ENCODE measurements at regions not wholly inside any gene's neighbourhood (a gene's known extent, or its start where the extent isn't known, plus 50 kb on each side); places are given as distances from the start of the nearest gene placed in this dataset.

- TF ChIP-seq CTCF (IDR thresholded peaks at IDR 0.05; ENCODE audit: poor library complexity) (no peak), EZH2phosphoT487 (IDR thresholded peaks at IDR 0.05; ENCODE audit: low read depth, severe bottlenecking, unreplicated experiment) (no peak), EZH2 (IDR thresholded peaks at IDR 0.05; ENCODE audit: borderline replicate concordance) (no peak)
Measured at GRCh38 chr17:70588003-70588402, 418.7 kb downstream of the KCNJ2 start.

Measured in hepatocyte (in vitro differentiated cells).